ENCODE measurements at regions not wholly inside any gene's neighbourhood (a gene's known extent, or its start where the extent isn't known, plus 50 kb on each side); places are given as distances from the start of the nearest gene placed in this dataset.

DNA sequence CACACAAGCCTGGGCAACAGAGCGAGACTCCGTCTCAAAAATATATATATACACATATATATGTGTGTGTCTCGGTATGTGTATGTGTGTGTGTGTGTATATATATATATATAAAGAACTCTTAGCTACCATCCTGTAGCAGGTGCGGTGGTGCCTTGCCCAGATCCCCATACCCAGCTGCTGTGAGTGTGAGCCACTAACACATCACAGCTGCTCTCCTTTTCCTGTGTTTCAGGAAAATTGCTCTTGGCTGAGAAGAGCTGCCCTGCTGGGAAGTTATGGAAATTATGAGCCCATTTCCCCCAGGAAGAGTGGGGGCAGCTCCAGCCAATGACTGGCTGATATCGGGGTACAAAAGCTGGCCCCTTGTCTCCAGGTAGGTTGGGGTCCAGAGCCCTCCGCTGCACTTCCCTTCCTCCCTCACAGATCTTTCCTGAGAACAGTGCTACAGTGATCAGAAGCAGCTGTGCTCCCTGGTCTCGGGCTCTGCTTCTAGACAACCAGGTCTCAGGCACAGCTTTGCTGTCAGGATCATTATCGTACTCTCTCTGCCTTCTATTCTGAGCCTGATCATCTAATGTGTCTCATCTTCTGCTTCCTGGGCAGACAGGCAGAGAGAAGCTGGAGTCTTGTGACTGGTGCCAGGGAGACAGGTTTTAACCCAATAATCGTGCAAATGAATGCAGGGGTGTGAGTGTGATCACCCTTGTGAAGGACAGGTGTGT lies 109.6 kb upstream of the ZNF678 start:
- intact Hi-C loops (cut with DNase I), result no loop called here
- Histone ChIP-seq H3K27me3 (peaks cover 0 to 16% (median 0%) of the 10 kb centered on the region in 9 donors), H3K4me1 (peaks cover 0 to 3% (median 0%) of the 10 kb centered on the region in 12 donors), H3K27ac (no peak overlapping the region), H3K4me3 (no peak overlapping the region), H3K36me3 (no peaks in the 10 kb centered on the region), H3K9me3 (no peaks in the 10 kb centered on the region)
- 61 to 73% (median 68%) methylated on average over 9 of the region's 9 CpGs for WGBS, 4 donors
- no peak for ATAC-seq
- TF ChIP-seq POLR2A (IDR thresholded peaks at IDR 0.05), result no peak
- TF ChIP-seq, protein P1, sequence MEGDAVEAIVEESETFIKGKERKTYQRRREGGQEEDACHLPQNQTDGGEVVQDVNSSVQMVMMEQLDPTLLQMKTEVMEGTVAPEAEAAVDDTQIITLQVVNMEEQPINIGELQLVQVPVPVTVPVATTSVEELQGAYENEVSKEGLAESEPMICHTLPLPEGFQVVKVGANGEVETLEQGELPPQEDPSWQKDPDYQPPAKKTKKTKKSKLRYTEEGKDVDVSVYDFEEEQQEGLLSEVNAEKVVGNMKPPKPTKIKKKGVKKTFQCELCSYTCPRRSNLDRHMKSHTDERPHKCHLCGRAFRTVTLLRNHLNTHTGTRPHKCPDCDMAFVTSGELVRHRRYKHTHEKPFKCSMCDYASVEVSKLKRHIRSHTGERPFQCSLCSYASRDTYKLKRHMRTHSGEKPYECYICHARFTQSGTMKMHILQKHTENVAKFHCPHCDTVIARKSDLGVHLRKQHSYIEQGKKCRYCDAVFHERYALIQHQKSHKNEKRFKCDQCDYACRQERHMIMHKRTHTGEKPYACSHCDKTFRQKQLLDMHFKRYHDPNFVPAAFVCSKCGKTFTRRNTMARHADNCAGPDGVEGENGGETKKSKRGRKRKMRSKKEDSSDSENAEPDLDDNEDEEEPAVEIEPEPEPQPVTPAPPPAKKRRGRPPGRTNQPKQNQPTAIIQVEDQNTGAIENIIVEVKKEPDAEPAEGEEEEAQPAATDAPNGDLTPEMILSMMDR (IDR thresholded peaks at IDR 0.05), result no peak
- no peak for DNase-seq

DNA sequence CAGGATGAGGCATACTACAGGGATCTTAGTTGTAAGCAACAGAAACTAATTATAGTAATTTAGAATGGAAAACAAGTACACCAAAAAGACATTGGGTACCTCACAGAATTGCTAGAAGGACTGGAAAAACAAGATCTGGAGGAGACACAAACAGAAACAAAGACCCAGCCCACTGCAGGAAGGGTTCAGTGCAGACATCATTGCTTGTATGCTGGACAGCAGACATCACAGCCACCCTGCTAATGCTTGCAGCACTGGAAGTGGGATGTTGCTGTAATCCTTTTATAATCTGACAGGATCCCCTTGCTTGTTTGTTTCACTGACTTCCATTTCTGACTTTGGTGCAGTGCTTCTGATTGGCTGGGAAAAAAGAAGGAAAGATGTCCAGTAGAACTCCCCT lies 111.4 kb upstream of the ZNF678 start:
- no peak for ATAC-seq
- intact Hi-C loops (cut with DNase I), result no loop called here
- peaks cover 0 to 11% (median 2%) of the 10 kb centered on the region in 12 donors for H3K4me1 ChIP-seq
- H3K4me3 ChIP-seq, result no peak overlapping the region
- no peak for DNase-seq
- TF ChIP-seq POLR2A (IDR thresholded peaks at IDR 0.05), result no peak
- TF ChIP-seq, protein P1 (IDR thresholded peaks at IDR 0.05), result no peak
- H3K27ac ChIP-seq, result no peak overlapping the region
- H3K9me3 ChIP-seq, result no peaks in the 10 kb centered on the region
- peaks cover 0 to 16% (median 0%) of the 10 kb centered on the region in 9 donors for H3K27me3 ChIP-seq
- H3K36me3 ChIP-seq, result no peaks in the 10 kb centered on the region

DNA sequence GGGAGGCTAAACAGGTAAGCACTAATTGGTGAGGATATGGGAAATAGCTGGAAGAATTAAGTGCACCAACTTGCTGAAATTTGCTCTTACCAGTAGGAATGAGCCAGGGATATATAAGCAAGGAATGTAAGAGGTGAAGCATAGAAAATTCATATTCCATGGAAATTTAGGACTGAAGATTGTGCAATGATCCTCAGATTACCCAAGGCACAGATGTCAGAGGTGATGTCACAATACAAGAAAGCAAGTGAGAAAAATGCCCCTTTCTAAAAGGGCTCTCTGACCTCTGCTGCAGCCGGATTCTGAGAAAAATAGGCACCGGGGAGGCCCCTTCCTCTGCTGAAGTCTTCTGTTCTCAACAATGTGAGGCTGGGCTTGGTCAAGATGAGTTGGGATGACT lies 112.3 kb upstream of the ZNF678 start:
- H3K9me3 ChIP-seq, result no peaks in the 10 kb centered on the region
- TF ChIP-seq, protein P1 (IDR thresholded peaks at IDR 0.05), result no peak
- no peak for TF ChIP-seq POLR2A (IDR thresholded peaks at IDR 0.05)
- ATAC-seq (no peak), DNase-seq (no peak)
- 70 to 91% (median 90%) methylated on average over 2 of the region's 2 CpGs for WGBS, 4 donors
- H3K4me3 ChIP-seq, result no peak overlapping the region
- peaks cover 0 to 11% (median 2%) of the 10 kb centered on the region in 12 donors for H3K4me1 ChIP-seq
- H3K27ac ChIP-seq, result no peak overlapping the region
- H3K27me3 ChIP-seq, result peaks cover 0 to 16% (median 0%) of the 10 kb centered on the region in 9 donors
- intact Hi-C loops (cut with DNase I), result no loop called here
- H3K36me3 ChIP-seq, result no peaks in the 10 kb centered on the region

DNA sequence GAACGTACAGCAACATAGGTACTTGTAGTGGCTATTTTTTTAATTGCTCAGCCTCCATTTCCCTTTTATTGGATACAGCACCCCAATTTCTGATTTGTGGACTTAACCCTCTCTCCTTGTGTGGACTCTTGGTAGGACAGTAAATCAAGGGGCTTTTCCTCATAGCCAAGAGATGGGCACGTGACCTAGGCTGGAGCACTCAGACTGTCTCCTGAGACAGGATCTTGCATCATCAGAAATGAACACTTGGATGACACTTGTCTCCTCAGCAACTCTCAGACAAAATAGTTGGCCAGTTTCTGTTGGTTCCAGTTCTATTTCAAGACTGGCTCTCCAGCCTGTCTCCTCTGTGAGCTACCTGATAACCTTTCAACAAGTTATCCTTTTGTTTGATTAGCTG lies 112.9 kb upstream of the ZNF678 start:
- intact Hi-C loops (cut with DNase I), result no loop called here
- no peak overlapping the region for H3K27ac ChIP-seq
- ATAC-seq, result no peak
- TF ChIP-seq, protein P1 (IDR thresholded peaks at IDR 0.05), result no peak
- no peak for TF ChIP-seq POLR2A (IDR thresholded peaks at IDR 0.05)
- H3K4me1 ChIP-seq, result peaks cover 0 to 11% (median 2%) of the 10 kb centered on the region in 12 donors
- H3K4me3 ChIP-seq, result no peak overlapping the region
- H3K9me3 ChIP-seq, result no peaks in the 10 kb centered on the region
- no peak for DNase-seq
- peaks cover 0 to 16% (median 0%) of the 10 kb centered on the region in 9 donors for H3K27me3 ChIP-seq
- 51 to 69% (median 67%) methylated on average over 2 of the region's 2 CpGs for WGBS, 4 donors
- no peaks in the 10 kb centered on the region for H3K36me3 ChIP-seq

Measured in heart left ventricle (tissue), 16 donors.